ENCODE measurements at regions not wholly inside any gene's neighbourhood (a gene's known extent, or its start where the extent isn't known, plus 50 kb on each side); places are given as distances from the start of the nearest gene placed in this dataset.

DNA sequence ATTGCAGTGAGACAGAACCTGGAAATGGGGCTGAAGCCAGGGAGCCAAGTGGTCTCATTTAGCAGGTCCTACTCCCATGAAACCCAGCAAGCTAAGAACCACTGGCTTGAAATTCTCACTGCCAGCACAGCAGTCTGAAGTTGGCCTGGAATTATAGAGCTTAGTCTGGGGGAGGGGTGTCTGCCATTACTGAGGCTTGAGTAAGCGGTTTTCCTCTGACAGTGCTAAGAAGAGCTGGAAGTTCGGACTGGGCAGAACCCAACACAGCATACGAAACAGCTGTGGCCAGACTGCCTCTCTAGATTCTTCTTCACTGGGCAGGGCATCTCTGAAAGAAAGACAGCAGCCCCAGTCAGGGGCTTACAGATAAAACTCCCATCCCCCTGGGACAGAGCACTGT, 305.7 kb upstream of the SETBP1 start:
- TF ChIP-seq, protein P1, sequence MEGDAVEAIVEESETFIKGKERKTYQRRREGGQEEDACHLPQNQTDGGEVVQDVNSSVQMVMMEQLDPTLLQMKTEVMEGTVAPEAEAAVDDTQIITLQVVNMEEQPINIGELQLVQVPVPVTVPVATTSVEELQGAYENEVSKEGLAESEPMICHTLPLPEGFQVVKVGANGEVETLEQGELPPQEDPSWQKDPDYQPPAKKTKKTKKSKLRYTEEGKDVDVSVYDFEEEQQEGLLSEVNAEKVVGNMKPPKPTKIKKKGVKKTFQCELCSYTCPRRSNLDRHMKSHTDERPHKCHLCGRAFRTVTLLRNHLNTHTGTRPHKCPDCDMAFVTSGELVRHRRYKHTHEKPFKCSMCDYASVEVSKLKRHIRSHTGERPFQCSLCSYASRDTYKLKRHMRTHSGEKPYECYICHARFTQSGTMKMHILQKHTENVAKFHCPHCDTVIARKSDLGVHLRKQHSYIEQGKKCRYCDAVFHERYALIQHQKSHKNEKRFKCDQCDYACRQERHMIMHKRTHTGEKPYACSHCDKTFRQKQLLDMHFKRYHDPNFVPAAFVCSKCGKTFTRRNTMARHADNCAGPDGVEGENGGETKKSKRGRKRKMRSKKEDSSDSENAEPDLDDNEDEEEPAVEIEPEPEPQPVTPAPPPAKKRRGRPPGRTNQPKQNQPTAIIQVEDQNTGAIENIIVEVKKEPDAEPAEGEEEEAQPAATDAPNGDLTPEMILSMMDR (conservative IDR thresholded peaks at IDR 0.05; ENCODE audit: low read depth, low read length): no peak
- no peak overlapping the region for H3K4me3 ChIP-seq (ENCODE audit: low read length)
- no peak for DNase-seq (ENCODE audit: low read depth)

DNA sequence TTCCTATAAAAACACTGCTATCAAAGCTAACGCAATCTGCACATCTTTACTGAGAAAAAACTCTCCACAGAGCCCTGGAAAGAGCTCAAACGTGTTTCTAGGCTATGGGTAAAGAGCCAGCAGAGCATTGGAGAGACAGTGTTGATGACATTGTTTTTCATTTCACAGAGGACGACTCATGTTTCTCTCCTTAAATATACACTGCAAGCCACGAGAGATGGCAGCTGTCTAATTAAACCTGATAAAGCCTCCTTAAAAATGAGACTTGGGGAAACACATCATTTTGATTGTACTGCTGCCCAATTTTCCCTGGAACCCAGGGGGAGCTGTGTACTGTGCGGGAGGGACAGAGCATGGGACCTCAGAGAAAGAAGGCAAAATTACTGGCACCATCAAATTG, 294.3 kb upstream of the SETBP1 start:
- H3K4me3 ChIP-seq (ENCODE audit: low read length): no peak overlapping the region
- TF ChIP-seq, protein P1 (conservative IDR thresholded peaks at IDR 0.05; ENCODE audit: low read depth, low read length): no peak
- no peak for DNase-seq (ENCODE audit: low read depth)

DNA sequence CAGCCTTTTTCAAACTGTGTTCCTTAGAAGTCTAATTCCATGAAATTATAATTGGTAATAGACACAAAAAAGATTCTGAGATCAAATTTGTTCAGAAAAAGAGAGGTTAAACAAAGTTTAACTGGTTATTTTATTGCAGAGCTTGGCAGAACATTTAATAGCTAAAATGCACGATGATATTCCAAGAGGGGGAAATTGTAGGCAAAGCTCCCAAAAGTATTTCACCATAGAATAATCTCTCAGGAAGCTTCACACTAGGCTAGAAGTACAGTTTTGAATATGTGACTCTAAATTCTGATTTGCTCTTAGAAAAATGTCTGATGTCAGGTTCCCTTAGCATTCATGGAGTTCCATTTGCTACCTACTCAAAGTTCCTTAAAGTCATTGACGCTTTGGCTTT, 292.4 kb upstream of the SETBP1 start:
- H3K4me3 ChIP-seq (ENCODE audit: low read length): no peak overlapping the region
- TF ChIP-seq, protein P1 (conservative IDR thresholded peaks at IDR 0.05; ENCODE audit: low read depth, low read length): no peak
- no peak for DNase-seq (ENCODE audit: low read depth)

DNA sequence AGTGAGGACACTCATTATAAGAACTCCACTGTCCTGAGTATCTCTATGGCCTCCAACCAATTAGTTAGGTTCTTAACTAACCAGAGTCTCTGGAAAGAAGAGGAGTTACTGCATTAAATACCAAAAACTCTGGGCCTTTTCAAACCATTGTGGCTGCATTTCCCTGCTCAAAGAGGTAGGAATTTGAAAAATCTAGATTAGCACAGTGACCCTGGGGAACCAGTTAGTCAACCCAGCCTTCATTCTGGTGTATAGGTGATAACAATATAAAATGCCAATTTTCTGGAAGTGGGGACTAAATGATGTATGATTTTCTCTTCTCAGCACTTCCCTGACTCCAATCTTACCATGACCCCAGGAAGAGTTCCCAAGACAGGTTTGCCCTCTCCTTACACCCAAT, 287.8 kb upstream of the SETBP1 start:
- TF ChIP-seq, protein P1 (conservative IDR thresholded peaks at IDR 0.05; ENCODE audit: low read depth, low read length): no peak
- no peak for DNase-seq (ENCODE audit: low read depth)
- H3K4me3 ChIP-seq (ENCODE audit: low read length): no peak overlapping the region

DNA sequence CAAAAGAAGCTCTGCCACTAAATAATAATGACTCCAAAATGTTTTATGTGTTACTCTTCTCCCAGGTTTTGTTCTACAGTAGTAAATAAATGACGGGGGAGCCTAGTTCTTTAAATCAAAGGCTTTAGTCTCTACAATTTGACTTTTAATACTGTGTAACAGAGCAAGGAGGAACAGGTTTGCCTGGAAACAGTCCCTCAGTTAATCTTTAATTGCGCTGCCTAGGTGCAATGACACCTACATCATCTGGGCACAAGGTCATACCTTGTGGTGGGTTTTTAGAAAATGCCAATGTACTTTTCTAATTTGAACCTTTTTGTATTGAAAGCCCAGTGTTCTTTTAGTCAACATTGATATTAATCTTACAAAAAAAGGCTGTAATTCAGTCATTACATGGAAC, 287.3 kb upstream of the SETBP1 start:
- no peak overlapping the region for H3K4me3 ChIP-seq (ENCODE audit: low read length)
- TF ChIP-seq, protein P1 (conservative IDR thresholded peaks at IDR 0.05; ENCODE audit: low read depth, low read length): no peak
- DNase-seq (ENCODE audit: low read depth): no peak

DNA sequence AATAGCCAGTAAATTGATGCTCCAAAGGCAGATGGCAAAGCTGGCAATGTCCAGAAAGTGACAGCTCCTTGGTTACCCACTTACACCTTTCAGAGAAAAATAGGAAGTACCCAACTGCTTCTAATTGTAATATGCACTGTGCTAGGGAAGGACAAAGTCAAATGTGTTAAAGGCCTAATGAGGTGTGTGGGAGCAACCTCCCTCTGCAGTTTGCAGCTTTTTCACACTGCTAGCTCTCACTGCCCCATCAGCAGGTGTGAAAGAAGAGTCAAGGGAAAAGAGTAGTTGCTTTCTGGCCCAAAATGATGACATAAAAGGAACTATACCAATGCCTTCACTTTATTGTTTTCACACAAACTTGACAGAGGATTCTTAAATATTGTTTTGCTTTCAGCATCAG, 284.1 kb upstream of the SETBP1 start:
- TF ChIP-seq, protein P1 (conservative IDR thresholded peaks at IDR 0.05; ENCODE audit: low read depth, low read length): no peak
- no peak overlapping the region for H3K4me3 ChIP-seq (ENCODE audit: low read length)
- DNase-seq (ENCODE audit: low read depth): no peak

DNA sequence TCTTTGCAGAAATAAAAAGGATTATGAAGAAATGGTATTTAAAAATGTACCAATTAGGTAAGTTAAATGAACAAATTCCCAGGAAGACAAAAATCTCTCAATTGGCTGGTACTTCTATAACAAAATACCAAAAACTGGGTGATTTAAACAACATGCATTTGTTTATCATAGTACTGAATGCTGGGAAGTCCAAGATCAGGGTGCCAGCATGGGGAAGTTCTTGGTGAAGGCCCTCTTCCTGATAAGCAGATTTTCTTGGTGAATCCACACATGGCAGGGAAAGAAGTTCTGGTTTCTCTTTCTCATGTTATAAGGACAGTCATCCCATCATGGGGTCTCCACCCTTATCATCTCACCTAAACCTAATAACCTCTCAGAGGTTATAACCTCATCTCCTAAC, 271.6 kb upstream of the SETBP1 start:
- TF ChIP-seq, protein P1 (conservative IDR thresholded peaks at IDR 0.05; ENCODE audit: low read depth, low read length): no peak
- no peak overlapping the region for H3K4me3 ChIP-seq (ENCODE audit: low read length)
- no peak for DNase-seq (ENCODE audit: low read depth)

All from retinal pigment epithelial cell (primary cell).